ENCODE measurements at regions not wholly inside any gene's neighbourhood (a gene's known extent, or its start where the extent isn't known, plus 50 kb on each side); places are given as distances from the start of the nearest gene placed in this dataset.

DNA sequence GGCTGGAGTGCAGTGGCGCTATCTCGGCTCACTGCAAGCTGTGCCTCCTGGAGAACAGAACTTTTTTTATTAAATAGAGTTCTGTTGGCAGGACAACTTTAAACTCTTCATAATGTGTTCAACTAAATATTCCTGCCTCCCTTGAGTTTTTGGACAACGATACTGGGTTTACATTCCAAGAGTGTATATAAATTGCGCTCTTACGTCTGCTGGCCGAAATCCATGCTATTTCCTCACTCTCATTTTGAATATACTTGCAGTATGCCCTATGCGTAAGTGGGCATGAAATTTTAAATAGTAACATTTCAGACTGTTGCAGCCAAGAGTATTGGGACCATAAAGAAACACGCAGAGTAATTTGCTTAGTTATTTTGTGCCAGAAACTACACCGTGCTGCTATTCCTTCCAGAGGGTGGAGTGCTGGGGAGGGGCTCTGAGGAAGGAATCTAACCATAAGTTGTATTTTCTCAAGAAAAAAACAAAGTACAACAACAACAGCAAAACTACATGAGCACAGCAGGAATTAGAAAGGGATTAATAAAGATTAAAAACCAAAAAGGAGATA, 480.0 kb downstream of the NLGN4X start:
- TF ChIP-seq, protein P1, sequence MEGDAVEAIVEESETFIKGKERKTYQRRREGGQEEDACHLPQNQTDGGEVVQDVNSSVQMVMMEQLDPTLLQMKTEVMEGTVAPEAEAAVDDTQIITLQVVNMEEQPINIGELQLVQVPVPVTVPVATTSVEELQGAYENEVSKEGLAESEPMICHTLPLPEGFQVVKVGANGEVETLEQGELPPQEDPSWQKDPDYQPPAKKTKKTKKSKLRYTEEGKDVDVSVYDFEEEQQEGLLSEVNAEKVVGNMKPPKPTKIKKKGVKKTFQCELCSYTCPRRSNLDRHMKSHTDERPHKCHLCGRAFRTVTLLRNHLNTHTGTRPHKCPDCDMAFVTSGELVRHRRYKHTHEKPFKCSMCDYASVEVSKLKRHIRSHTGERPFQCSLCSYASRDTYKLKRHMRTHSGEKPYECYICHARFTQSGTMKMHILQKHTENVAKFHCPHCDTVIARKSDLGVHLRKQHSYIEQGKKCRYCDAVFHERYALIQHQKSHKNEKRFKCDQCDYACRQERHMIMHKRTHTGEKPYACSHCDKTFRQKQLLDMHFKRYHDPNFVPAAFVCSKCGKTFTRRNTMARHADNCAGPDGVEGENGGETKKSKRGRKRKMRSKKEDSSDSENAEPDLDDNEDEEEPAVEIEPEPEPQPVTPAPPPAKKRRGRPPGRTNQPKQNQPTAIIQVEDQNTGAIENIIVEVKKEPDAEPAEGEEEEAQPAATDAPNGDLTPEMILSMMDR (IDR thresholded peaks at IDR 0.05; ENCODE audit: insufficient read depth, low read depth, low read length) = no peak
- TF ChIP-seq EZH2 (IDR thresholded peaks at IDR 0.05; ENCODE audit: insufficient read depth, low read length) = no peak
- DNase-seq (ENCODE audit: low read depth) (no peak), FAIRE-seq (peak; percentile 50)
- Mint-ChIP-seq H3K36me3 (ENCODE audit: low read depth, unreplicated experiment) (no peaks in the 10 kb centered on the region), H3K4me3 (ENCODE audit: unreplicated experiment) (no peak overlapping the region), H3K27me3 (ENCODE audit: low read depth, unreplicated experiment) (no peaks in the 10 kb centered on the region), H3K4me1 (ENCODE audit: low read depth, unreplicated experiment) (no peaks in the 10 kb centered on the region), H3K9me3 (ENCODE audit: unreplicated experiment) (no peaks in the 10 kb centered on the region), H3K27ac (ENCODE audit: unreplicated experiment) (no peak overlapping the region)
- no peaks in the 10 kb centered on the region for H3K79me2 ChIP-seq (ENCODE audit: insufficient read depth, low read length)
- no peaks in the 10 kb centered on the region for H3K9me3 ChIP-seq (ENCODE audit: insufficient read depth, low read depth, low read length)
- no peaks in the 10 kb centered on the region for H3K4me1 ChIP-seq (ENCODE audit: insufficient read depth, low read length)
- H2AFZ ChIP-seq (ENCODE audit: low read depth, low read length) = no peak overlapping the region
- H3K4me3 ChIP-seq (ENCODE audit: insufficient read depth, low read depth, low read length) = no peak overlapping the region
- H3K27ac ChIP-seq (ENCODE audit: low read depth, low read length) = no peak overlapping the region
- H3K36me3 ChIP-seq (ENCODE audit: insufficient read depth, low read length) = no peaks in the 10 kb centered on the region
- no peaks in the 10 kb centered on the region for H3K27me3 ChIP-seq (ENCODE audit: insufficient read depth, low read length)
- H3K4me2 ChIP-seq (ENCODE audit: low read length) = no peak overlapping the region
- H4K20me1 ChIP-seq (ENCODE audit: insufficient read depth, low read length) = no peaks in the 10 kb centered on the region
- no peak overlapping the region for H3K9ac ChIP-seq (ENCODE audit: low read length)

DNA sequence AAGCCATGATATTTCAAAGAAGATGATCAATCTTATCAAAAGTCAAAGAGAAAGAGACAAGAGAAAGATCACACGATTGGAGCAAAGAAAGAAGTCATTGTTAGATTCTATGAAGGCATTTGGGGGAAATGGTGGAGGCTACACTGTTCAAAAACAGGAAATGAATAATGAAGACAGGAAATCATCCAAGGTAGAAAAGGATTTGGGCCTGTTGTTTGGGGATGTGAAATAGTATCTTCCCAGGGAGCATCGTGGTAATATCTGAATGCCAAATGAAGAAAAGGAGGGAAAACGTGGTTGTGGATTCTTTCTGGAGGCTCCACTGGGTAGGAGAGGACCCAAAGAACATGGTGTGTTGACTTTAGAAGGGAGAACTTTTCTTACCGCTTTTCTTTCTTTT, 482.4 kb downstream of the NLGN4X start:
- H3K27me3 ChIP-seq (ENCODE audit: insufficient read depth, low read length) = no peaks in the 10 kb centered on the region
- H3K27ac ChIP-seq (ENCODE audit: low read depth, low read length) = no peak overlapping the region
- TF ChIP-seq EZH2 (IDR thresholded peaks at IDR 0.05; ENCODE audit: insufficient read depth, low read length) = no peak
- TF ChIP-seq, protein P1 (IDR thresholded peaks at IDR 0.05; ENCODE audit: insufficient read depth, low read depth, low read length) = no peak
- FAIRE-seq = peak; percentile 83
- no peak overlapping the region for H3K4me3 Mint-ChIP-seq (ENCODE audit: unreplicated experiment)
- no peaks in the 10 kb centered on the region for H3K36me3 Mint-ChIP-seq (ENCODE audit: low read depth, unreplicated experiment)
- H3K9me3 ChIP-seq (ENCODE audit: insufficient read depth, low read depth, low read length) = no peaks in the 10 kb centered on the region
- H3K4me3 ChIP-seq (ENCODE audit: insufficient read depth, low read depth, low read length) = no peak overlapping the region
- no peaks in the 10 kb centered on the region for H3K79me2 ChIP-seq (ENCODE audit: insufficient read depth, low read length)
- H3K4me2 ChIP-seq (ENCODE audit: low read length) = no peak overlapping the region
- H3K27me3 Mint-ChIP-seq (ENCODE audit: low read depth, unreplicated experiment) = no peaks in the 10 kb centered on the region
- H3K4me1 ChIP-seq (ENCODE audit: insufficient read depth, low read length) = no peaks in the 10 kb centered on the region
- H2AFZ ChIP-seq (ENCODE audit: low read depth, low read length) = no peak overlapping the region
- no peak overlapping the region for H3K27ac Mint-ChIP-seq (ENCODE audit: unreplicated experiment)
- no peak overlapping the region for H3K9ac ChIP-seq (ENCODE audit: low read length)
- no peaks in the 10 kb centered on the region for H3K36me3 ChIP-seq (ENCODE audit: insufficient read depth, low read length)
- no peak for DNase-seq (ENCODE audit: low read depth)
- H3K4me1 Mint-ChIP-seq (ENCODE audit: low read depth, unreplicated experiment) = no peaks in the 10 kb centered on the region
- H4K20me1 ChIP-seq (ENCODE audit: insufficient read depth, low read length) = no peaks in the 10 kb centered on the region
- no peaks in the 10 kb centered on the region for H3K9me3 Mint-ChIP-seq (ENCODE audit: unreplicated experiment)

DNA sequence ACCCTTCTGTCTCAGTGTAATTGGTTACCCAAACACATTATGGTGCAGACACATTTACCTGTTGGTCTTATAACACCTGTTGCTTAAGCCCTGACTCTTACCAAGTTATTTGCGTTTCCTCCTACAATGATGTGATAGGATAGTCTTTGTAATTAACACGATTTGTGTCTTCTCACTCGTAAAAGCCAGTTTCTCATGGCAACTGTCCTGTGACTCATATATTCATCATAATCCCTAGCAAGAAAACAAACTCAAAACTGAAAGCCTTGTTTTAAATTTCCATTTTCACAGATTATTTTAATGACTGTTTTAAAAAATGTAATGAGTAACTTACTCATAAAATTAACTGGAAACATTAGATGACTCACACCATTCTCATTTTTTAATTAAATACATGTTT, 495.2 kb downstream of the NLGN4X start:
- no peaks in the 10 kb centered on the region for H3K9me3 ChIP-seq (ENCODE audit: insufficient read depth, low read depth, low read length)
- FAIRE-seq (peak; percentile 71), DNase-seq (ENCODE audit: low read depth) (no peak)
- H2AFZ ChIP-seq (ENCODE audit: low read depth, low read length) = no peak overlapping the region
- no peaks in the 10 kb centered on the region for H3K36me3 ChIP-seq (ENCODE audit: insufficient read depth, low read length)
- TF ChIP-seq EZH2 (IDR thresholded peaks at IDR 0.05; ENCODE audit: insufficient read depth, low read length) = no peak
- TF ChIP-seq, protein P1 (IDR thresholded peaks at IDR 0.05; ENCODE audit: insufficient read depth, low read depth, low read length) = no peak
- H3K36me3 Mint-ChIP-seq (ENCODE audit: low read depth, unreplicated experiment) = no peaks in the 10 kb centered on the region
- H3K27ac ChIP-seq (ENCODE audit: low read depth, low read length) = no peak overlapping the region
- H3K79me2 ChIP-seq (ENCODE audit: insufficient read depth, low read length) = no peaks in the 10 kb centered on the region
- no peaks in the 10 kb centered on the region for H3K27me3 Mint-ChIP-seq (ENCODE audit: low read depth, unreplicated experiment)
- no peaks in the 10 kb centered on the region for H3K27me3 ChIP-seq (ENCODE audit: insufficient read depth, low read length)
- no peak overlapping the region for H3K4me2 ChIP-seq (ENCODE audit: low read length)
- H3K4me3 ChIP-seq (ENCODE audit: insufficient read depth, low read depth, low read length) = no peak overlapping the region
- no peaks in the 10 kb centered on the region for H3K4me1 Mint-ChIP-seq (ENCODE audit: low read depth, unreplicated experiment)
- H3K4me3 Mint-ChIP-seq (ENCODE audit: unreplicated experiment) = no peak overlapping the region
- no peaks in the 10 kb centered on the region for H3K4me1 ChIP-seq (ENCODE audit: insufficient read depth, low read length)
- no peak overlapping the region for H3K27ac Mint-ChIP-seq (ENCODE audit: unreplicated experiment)
- no peaks in the 10 kb centered on the region for H4K20me1 ChIP-seq (ENCODE audit: insufficient read depth, low read length)
- H3K9ac ChIP-seq (ENCODE audit: low read length) = no peak overlapping the region
- peaks cover under 1% of the 10 kb centered on the region for H3K9me3 Mint-ChIP-seq (ENCODE audit: unreplicated experiment)

Measured in astrocyte (in vitro differentiated cells and primary cell).